HepG2 (cell line): ENCODE measurements at regions not wholly inside any gene's neighbourhood (a gene's known extent, or its start where the extent isn't known, plus 50 kb on each side); places are given as distances from the start of the nearest gene placed in this dataset.

Experiments used
- ATAC-seq: fragments of 200-7000 bp; cut with Tn5 transposase; 3 replicates; pipeline ENCODE4 v1.9.1; 2020; ENCODE audit warnings: mild to moderate bottlenecking, moderate library complexity
- BruUV-seq: library from RNA; stranded (reverse); fragments of 400-500 nt; replicated peaks from 2 replicates; lab custom pipeline; 2021; lab: Mats Ljungman, UMichigan
- CTCF ChIA-PET: fragments of 300-600 bp; formaldehyde crosslinking; extraction: SDS; loops from one replicate; lab custom pipeline; 2021; ENCODE audit warnings: low total read pairs, inconsistent platforms, low intra/inter-chr PET ratio; lab: Yijun Ruan, JAX
- POLR2A ChIA-PET: fragments of 350-600 bp; sonication (Branson Sonifier 250); formaldehyde crosslinking; loops from one replicate; lab custom pipeline; 2020; ENCODE audit warnings: antibody characterized with exemption, inconsistent platforms; lab: Yijun Ruan, JAX
- DNase-seq: peaks from one replicate; pipeline ENCODE4 v3.0.0-alpha.2; 2015; ENCODE audit warnings: low spot score
- FAIRE-seq: peaks from 3 replicates; lab custom pipeline; 2011; peaks lifted over from hg19 to GRCh38; lab: Jason Lieb, UNC
- H2AFZ ChIP-seq: one replicate; pipeline ENCODE4 v1.6.1; 2011; ENCODE audit warnings: low read length, inconsistent platforms
- H3K27ac ChIP-seq: fragments of 300-600 bp; 3 replicates; pipeline ENCODE4 v1.8.0; 2011; ENCODE audit warnings: mixed run types, mild to moderate bottlenecking, mixed read lengths, low read length, inconsistent platforms; ENCODE audit not compliant: insufficient read depth; ENCODE audit errors: extremely low read length
- H3K27me3 ChIP-seq, 2 experiments: fragments of 200-600 bp in 1 of 2; 2 replicates in 1 of 2; 3 replicates in 1 of 2; pipeline versions ENCODE4 v1.6.0 to v1.8.0; 2011; ENCODE audit warnings: low read length in 2 of 2, mild to moderate bottlenecking in 2 of 2, moderate library complexity in 2 of 2, inconsistent platforms in 1 of 2; ENCODE audit not compliant: insufficient read depth in 2 of 2, control insufficient read depth in 1 of 2
- H3K36me3 ChIP-seq, 2 experiments: fragments of 200-600 bp in 1 of 2; replicated peaks in 1 of 2; 2 replicates in 1 of 2; 3 replicates in 1 of 2; pipeline versions ENCODE4 v1.5.1 to v1.8.0; 2011; ENCODE audit warnings: low read length in 2 of 2, inconsistent platforms in 1 of 2; ENCODE audit not compliant: insufficient read depth in 2 of 2, control insufficient read depth in 1 of 2
- H3K4me1 ChIP-seq: 2 replicates; pipeline ENCODE4 v1.5.1; 2012; ENCODE audit warnings: low read length, inconsistent platforms; ENCODE audit not compliant: insufficient read depth
- H3K4me2 ChIP-seq: 2 replicates; pipeline ENCODE4 v1.6.0; 2011; ENCODE audit warnings: low read depth, low read length, inconsistent platforms
- H3K4me3 ChIP-seq, 3 experiments: fragments of 200-600 bp in 1 of 3; sonication (generic), shearing (Covaris generic) in 1 of 3; replicated peaks in 1 of 3; 2 replicates each; pipeline ENCODE4 v1.5.1; 2011 to 2016; ENCODE audit warnings: low read length in 3 of 3, inconsistent platforms in 2 of 3, low read depth in 2 of 3, mild to moderate bottlenecking in 2 of 3, control low read depth in 1 of 3, mixed read lengths in 1 of 3; ENCODE audit not compliant: insufficient read depth in 1 of 3
- H3K79me2 ChIP-seq: one replicate; pipeline ENCODE4 v1.6.1; 2011; ENCODE audit warnings: low read length, inconsistent platforms; ENCODE audit not compliant: insufficient read depth
- H3K9ac ChIP-seq: 2 replicates; pipeline ENCODE4 v1.6.0; 2011; ENCODE audit warnings: mild to moderate bottlenecking, low read depth, low read length, inconsistent platforms; ENCODE audit not compliant: insufficient read depth
- H3K9me3 ChIP-seq: 2 replicates; pipeline ENCODE4 v1.5.1; 2012; ENCODE audit warnings: mild to moderate bottlenecking, low read length
- H4K20me1 ChIP-seq: 2 replicates; pipeline ENCODE4 v1.6.0; 2011; ENCODE audit warnings: inconsistent platforms, mild to moderate bottlenecking, low read length, moderate library complexity; ENCODE audit not compliant: insufficient read depth
- AKNA ChIP-seq: sonication (generic); formaldehyde crosslinking; IDR thresholded peaks from 2 replicates; pipeline ENCODE4 v1.4.0; 2020; ENCODE audit warnings: missing genetic modification reagents, borderline replicate concordance
- CBX2 ChIP-seq, 2 experiments: fragments of 200-600 bp in 1 of 2; sonication (generic); formaldehyde crosslinking in 1 of 2; IDR thresholded peaks; 2 replicates each; pipeline versions ENCODE4 v1.7.0 to v1.8.1; 2018 to 2022; ENCODE audit warnings: low read depth in 2 of 2, low read length in 1 of 2, mild to moderate bottlenecking in 1 of 2, missing genetic modification reagents in 1 of 2
- FOXJ3 ChIP-seq: sonication (generic); formaldehyde crosslinking; IDR thresholded peaks from 2 replicates; pipeline ENCODE4 v1.4.0; 2020; ENCODE audit warnings: missing genetic modification reagents, mild to moderate bottlenecking, borderline replicate concordance
- MIXL1 ChIP-seq: IDR thresholded peaks from 2 replicates; pipeline ENCODE4 v1.6.1; 2016
- NR2C2 ChIP-seq: sonication (generic); formaldehyde crosslinking; IDR thresholded peaks from 2 replicates; pipeline ENCODE4 v1.4.0; 2020; ENCODE audit warnings: missing genetic modification reagents, mild to moderate bottlenecking, moderate library complexity, borderline replicate concordance
- PAX8 ChIP-seq: sonication (generic); formaldehyde crosslinking; IDR thresholded peaks from 2 replicates; pipeline ENCODE4 v1.8.0; 2022; ENCODE audit warnings: mild to moderate bottlenecking, missing genetic modification reagents, borderline replicate concordance
- RCOR2 ChIP-seq: IDR thresholded peaks from 2 replicates; pipeline ENCODE4 v1.6.1; 2016; ENCODE audit warnings: missing biosample characterization, missing genetic modification reagents
- RFXANK ChIP-seq: IDR thresholded peaks from 2 replicates; pipeline ENCODE4 v1.6.1; 2016
- SMC3 ChIP-seq: IDR thresholded peaks from 2 replicates; pipeline ENCODE4 v1.6.1; 2011; ENCODE audit warnings: low read length, improper control_type of control experiment
- TRIM24 ChIP-seq: sonication (generic); formaldehyde crosslinking; IDR thresholded peaks from 2 replicates; pipeline ENCODE4 v1.8.0; 2022; ENCODE audit warnings: mild to moderate bottlenecking, missing genetic modification reagents
- ZC3H13 ChIP-seq: sonication (generic); formaldehyde crosslinking; IDR thresholded peaks from 2 replicates; pipeline ENCODE4 v1.8.1; 2023; ENCODE audit warnings: mild to moderate bottlenecking, missing genetic modification reagents, moderate library complexity
- ZFP62 ChIP-seq: sonication (generic); formaldehyde crosslinking; IDR thresholded peaks from 2 replicates; pipeline ENCODE4 v1.4.0; 2020; ENCODE audit warnings: missing genetic modification reagents
- WGBS: methylation state at CpG from one replicate; pipeline ENCODE4 v1.1.6; 2017; ENCODE audit warnings: low lambda C conversion rate; 5-methylcytosine and 5-hydroxymethylcytosine counted together
- in situ Hi-C: cut with HindIII; loops from 2 replicates; pipeline ENCODE4 v1.10.0; 2017; ENCODE audit warnings: low pct_unique_long_range_greater_than_20kb; ENCODE audit not compliant: extremely low pct_ligation_motif_present
- intact Hi-C: fragments of 100-400 bp; cut with micrococcal nuclease; formaldehyde crosslinking; loops from one replicate; pipeline ENCODE4 v1.10.0; 2022; ENCODE audit not compliant: unreplicated experiment
- TF ChIP-seq, protein P1 (sequence below): IDR thresholded peaks from 2 replicates; pipeline ENCODE4 v1.6.1; 2016
- TF ChIP-seq, protein P2 (sequence below): sonication (generic); formaldehyde crosslinking; IDR thresholded peaks from 2 replicates; pipeline ENCODE4 v1.9.0; 2021; ENCODE audit warnings: missing genetic modification reagents, borderline replicate concordance
- TF ChIP-seq, protein P3 (sequence below): sonication (generic); formaldehyde crosslinking; IDR thresholded peaks from 2 replicates; pipeline ENCODE4 v1.8.1; 2022; ENCODE audit warnings: mild to moderate bottlenecking, missing genetic modification reagents

DNA sequence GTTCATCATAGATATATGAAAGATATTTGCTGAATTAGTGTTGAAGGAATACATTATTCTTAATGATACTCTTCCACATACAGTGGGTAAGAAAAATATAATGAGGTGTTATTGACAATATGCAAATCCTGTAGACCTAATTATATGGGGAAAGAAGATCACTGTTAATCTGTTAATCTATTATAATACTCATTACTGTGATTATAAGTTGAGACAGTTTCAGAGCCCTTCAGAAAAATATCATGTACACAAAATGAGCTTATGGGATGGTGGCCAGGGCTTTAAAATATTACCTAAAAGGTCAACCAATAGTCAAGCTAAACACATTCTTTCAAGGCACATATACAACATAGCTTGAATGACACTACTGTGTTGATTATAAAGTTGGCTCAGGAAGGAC lies 163.5 kb downstream of the NOL4 start (continued):
- TF ChIP-seq SMC3: no peak
- no peak for TF ChIP-seq NR2C2 (CRISPR knock-in tag)
- TF ChIP-seq RCOR2: no peak
- TF ChIP-seq FOXJ3 (CRISPR knock-in tag): no peak
- TF ChIP-seq, protein P1, sequence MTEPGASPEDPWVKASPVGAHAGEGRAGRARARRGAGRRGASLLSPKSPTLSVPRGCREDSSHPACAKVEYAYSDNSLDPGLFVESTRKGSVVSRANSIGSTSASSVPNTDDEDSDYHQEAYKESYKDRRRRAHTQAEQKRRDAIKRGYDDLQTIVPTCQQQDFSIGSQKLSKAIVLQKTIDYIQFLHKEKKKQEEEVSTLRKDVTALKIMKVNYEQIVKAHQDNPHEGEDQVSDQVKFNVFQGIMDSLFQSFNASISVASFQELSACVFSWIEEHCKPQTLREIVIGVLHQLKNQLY: no peak
- TF ChIP-seq PAX8: no peak
- TF ChIP-seq ZFP62 (CRISPR knock-in tag): no peak

DNA sequence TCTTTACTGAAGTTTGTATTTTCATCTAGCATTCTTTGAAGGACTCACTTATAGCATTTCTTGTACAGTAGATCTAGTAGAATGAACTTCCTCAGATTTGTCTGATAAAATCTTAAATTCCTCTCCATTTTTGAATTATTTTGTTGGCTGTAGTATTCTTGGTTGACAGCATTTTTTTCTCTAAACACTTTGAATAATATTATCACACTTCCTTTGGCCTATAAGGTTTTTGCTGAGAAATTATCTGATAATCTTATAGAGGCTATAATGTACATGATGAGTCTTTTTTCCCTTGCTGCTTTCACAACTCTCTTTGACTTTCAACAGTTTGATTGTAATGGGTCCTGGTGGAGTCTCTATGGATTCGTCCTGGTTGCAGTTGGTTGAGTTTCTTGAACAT lies 169.5 kb downstream of the NOL4 start:
- no peaks in the 10 kb centered on the region for H4K20me1 ChIP-seq
- FAIRE-seq: no peak
- DNase-seq: no peak
- H3K4me1 ChIP-seq: no peaks in the 10 kb centered on the region
- H3K4me2 ChIP-seq: no peak overlapping the region
- TF ChIP-seq, protein P2, sequence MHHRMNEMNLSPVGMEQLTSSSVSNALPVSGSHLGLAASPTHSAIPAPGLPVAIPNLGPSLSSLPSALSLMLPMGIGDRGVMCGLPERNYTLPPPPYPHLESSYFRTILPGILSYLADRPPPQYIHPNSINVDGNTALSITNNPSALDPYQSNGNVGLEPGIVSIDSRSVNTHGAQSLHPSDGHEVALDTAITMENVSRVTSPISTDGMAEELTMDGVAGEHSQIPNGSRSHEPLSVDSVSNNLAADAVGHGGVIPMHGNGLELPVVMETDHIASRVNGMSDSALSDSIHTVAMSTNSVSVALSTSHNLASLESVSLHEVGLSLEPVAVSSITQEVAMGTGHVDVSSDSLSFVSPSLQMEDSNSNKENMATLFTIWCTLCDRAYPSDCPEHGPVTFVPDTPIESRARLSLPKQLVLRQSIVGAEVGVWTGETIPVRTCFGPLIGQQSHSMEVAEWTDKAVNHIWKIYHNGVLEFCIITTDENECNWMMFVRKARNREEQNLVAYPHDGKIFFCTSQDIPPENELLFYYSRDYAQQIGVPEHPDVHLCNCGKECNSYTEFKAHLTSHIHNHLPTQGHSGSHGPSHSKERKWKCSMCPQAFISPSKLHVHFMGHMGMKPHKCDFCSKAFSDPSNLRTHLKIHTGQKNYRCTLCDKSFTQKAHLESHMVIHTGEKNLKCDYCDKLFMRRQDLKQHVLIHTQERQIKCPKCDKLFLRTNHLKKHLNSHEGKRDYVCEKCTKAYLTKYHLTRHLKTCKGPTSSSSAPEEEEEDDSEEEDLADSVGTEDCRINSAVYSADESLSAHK (CRISPR knock-in tag): no peak
- TF ChIP-seq RFXANK (CRISPR knock-in tag): no peak
- TF ChIP-seq TRIM24 (CRISPR knock-in tag): no peak
- TF ChIP-seq, protein P3, sequence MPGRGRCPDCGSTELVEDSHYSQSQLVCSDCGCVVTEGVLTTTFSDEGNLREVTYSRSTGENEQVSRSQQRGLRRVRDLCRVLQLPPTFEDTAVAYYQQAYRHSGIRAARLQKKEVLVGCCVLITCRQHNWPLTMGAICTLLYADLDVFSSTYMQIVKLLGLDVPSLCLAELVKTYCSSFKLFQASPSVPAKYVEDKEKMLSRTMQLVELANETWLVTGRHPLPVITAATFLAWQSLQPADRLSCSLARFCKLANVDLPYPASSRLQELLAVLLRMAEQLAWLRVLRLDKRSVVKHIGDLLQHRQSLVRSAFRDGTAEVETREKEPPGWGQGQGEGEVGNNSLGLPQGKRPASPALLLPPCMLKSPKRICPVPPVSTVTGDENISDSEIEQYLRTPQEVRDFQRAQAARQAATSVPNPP (CRISPR knock-in tag): no peak
- no peak for TF ChIP-seq ZC3H13 (CRISPR knock-in tag)
- no peak for TF ChIP-seq AKNA
- TF ChIP-seq MIXL1: no peak
- no peak for TF ChIP-seq CBX2 (IDR thresholded peaks at IDR 0.05; ENCODE audit: low read depth, low read length)
- no peak for TF ChIP-seq CBX2 (CRISPR knock-in tag; IDR thresholded peaks at IDR 0.05; ENCODE audit: low read depth)
- TF ChIP-seq, all 625 proteins: peak for 0
- no peaks in the 10 kb centered on the region for H3K9me3 ChIP-seq
- H3K9ac ChIP-seq: no peak overlapping the region
- H2AFZ ChIP-seq: no peak overlapping the region
- no peaks in the 10 kb centered on the region; a peak in 1 of 5 replicates for H3K27me3 ChIP-seq
- no peak for ATAC-seq
- H3K79me2 ChIP-seq: no peaks in the 10 kb centered on the region
- intact Hi-C loops: no loop called here
- H3K27ac ChIP-seq: no peak overlapping the region
- no peaks in the 10 kb centered on the region for H3K36me3 ChIP-seq
- CTCF ChIA-PET: no interaction called here
- POLR2A ChIA-PET: no interaction called here
- in situ Hi-C loops: no loop called here
- no TSS peak for BruUV-seq
- 4% methylated on average over 1 of the region's 1 CpG for WGBS
- H3K4me3 ChIP-seq: no peak overlapping the region
